WI38 (cell line): ENCODE measurements at regions not wholly inside any gene's neighbourhood (a gene's known extent, or its start where the extent isn't known, plus 50 kb on each side); places are given as distances from the start of the nearest gene placed in this dataset.

ENCODE experiments used
- H3K4me3 ChIP-seq: 2 replicates; pipeline ENCODE4 v1.5.1; 2011; ENCODE audit warnings: low read depth, mild to moderate bottlenecking, control low read depth, low read length
- TF ChIP-seq, protein P1 (sequence below): IDR thresholded peaks from 2 replicates; pipeline ENCODE4 v1.5.1; 2012; ENCODE audit warnings: low read depth, mild to moderate bottlenecking, control low read depth, low read length

DNA sequence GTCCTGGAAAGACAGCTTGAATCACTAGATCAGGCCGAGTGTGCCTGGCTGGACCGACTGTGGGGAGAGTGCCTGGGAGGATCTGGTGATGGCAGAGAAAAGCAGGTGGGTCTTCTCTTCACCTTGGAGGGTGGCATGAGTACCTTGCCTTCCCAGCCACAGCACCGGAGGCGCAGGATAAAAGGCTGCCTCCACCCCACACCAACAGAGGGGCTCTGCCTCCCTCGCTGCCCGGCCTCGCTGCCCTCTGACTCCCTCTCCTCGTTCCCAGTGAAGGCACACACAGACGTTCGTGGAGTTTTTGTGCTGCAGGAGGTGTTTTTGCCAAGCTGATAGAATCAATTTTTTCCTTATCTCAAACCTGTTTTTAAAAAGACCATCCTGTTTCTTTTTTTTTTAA, 71.4 kb upstream of the HAAO start:
- H3K4me3 ChIP-seq: no peak overlapping the region
- TF ChIP-seq, protein P1, sequence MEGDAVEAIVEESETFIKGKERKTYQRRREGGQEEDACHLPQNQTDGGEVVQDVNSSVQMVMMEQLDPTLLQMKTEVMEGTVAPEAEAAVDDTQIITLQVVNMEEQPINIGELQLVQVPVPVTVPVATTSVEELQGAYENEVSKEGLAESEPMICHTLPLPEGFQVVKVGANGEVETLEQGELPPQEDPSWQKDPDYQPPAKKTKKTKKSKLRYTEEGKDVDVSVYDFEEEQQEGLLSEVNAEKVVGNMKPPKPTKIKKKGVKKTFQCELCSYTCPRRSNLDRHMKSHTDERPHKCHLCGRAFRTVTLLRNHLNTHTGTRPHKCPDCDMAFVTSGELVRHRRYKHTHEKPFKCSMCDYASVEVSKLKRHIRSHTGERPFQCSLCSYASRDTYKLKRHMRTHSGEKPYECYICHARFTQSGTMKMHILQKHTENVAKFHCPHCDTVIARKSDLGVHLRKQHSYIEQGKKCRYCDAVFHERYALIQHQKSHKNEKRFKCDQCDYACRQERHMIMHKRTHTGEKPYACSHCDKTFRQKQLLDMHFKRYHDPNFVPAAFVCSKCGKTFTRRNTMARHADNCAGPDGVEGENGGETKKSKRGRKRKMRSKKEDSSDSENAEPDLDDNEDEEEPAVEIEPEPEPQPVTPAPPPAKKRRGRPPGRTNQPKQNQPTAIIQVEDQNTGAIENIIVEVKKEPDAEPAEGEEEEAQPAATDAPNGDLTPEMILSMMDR: no peak

DNA sequence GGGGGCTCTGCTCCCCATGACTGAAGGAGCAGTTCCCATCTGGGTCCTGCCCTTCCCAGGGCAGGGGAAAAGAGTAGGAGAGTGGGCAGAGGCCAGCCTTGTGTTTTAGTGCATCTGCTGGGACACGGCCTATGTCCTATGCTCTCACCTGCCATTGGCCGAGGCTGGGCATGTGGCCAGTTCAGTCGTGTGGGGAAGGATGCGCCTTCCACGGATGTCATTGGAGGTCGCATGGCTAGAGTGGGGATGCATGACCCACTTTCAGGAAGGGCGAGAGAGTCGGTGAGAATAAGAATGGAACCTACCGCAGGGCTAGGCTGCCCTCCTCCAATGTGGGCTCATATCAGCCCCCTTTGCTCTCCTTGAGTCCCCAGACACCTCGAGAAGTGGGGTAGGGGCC, 70.9 kb upstream of the HAAO start:
- TF ChIP-seq, protein P1: no peak
- H3K4me3 ChIP-seq: no peak overlapping the region

DNA sequence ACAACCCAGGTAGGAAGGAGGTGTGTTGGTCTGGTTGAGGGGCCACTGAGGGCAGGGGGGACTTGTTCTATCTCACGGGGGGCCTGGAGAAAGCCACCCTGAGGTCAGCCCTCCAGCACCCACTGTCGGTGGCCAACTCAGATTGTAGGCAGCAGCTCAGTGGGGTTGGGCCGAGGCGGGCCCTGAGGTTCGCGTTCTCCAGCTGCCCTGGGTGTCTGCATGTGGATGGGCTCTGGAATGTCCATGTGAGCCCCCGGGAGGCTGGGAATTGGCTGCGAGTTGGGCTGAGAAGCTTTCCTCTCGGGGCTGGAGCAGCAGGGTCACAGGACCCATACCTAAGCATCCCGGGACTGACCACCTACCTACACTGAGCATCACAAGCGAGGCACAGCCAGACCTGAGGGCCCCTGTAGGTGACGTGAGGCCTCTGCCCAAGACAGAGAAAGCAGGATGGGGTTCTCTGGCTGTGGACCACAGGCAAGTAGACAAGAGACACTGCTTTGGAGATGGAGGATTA, 70.3 kb upstream of the HAAO start:
- H3K4me3 ChIP-seq: no peak overlapping the region
- TF ChIP-seq, protein P1: no peak

DNA sequence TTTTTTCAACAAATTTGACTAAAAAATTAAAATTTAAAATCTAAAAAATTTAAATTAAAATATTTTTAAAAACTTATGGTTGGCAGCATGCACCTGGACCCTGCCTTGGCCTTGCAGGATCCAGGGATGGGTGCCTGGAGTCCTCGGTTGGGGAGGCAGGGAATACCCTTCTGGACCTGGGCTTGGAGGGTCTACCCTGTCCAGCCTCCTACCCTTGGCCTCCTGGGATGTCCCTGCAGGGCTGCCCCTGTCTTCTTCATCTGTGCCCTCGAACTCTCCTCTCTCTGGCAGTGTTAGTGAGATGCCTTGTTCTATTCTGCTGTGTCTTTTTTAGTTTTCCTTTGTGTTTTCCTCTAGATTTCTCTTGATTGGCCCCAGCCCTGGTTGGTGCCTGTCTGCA, 68.9 kb upstream of the HAAO start:
- TF ChIP-seq, protein P1: no peak
- H3K4me3 ChIP-seq: no peak overlapping the region

DNA sequence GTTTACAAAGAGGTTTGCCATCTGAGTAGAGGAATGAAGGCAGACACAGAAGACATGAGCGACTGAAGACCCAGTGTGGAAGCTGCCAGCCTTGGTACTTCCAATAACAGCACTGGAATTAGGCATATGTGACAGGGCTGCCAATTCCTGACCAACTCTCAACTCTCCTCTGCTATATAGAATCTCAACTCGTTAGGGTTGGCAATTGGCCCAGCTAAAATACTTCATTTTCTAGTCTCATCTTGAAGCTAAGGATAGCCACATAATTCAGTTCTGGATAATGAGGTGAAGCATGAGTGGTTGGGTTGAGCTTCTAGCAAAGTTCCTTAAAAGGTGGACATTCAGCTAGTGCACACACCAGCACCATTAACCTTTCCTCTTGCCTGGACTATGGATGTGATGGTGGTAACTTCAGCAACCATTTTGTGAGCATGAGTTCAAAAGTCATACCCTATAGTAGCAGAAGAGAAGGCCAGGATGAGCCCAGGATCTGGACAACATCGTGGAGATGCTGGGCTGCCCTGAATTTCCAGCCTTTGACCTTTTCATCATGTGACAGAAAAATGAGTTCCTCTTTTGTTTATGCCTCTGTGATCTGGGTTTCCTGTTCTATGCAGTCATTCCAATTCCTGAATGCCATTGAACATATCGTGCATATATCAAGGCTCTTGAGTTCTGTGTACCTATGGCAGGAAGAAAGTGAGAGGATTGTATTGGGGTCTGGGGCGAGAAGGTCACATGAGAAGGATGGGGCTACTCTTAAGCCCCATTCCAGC, 68.1 kb upstream of the HAAO start:
- no peak overlapping the region for H3K4me3 ChIP-seq
- TF ChIP-seq, protein P1: no peak

DNA sequence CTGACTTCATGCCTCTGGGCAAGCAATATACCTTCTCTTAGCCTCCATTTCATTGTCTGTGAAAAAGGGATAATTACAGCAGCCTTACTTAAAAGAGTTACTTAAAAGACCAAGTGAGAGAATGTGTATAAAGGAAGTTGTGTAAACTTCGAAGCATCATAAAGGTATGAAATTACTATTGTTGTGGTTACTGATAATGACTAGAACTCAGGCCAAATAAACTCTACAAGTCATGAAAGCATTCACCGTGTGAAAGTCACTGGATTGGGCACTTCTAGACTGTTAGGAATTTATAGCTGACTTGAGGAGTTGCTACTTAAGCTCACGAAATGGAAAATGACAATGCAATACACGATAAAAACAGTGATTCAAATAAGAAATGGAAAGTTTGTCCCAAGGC, 67.4 kb upstream of the HAAO start:
- TF ChIP-seq, protein P1: no peak
- H3K4me3 ChIP-seq: no peak overlapping the region

DNA sequence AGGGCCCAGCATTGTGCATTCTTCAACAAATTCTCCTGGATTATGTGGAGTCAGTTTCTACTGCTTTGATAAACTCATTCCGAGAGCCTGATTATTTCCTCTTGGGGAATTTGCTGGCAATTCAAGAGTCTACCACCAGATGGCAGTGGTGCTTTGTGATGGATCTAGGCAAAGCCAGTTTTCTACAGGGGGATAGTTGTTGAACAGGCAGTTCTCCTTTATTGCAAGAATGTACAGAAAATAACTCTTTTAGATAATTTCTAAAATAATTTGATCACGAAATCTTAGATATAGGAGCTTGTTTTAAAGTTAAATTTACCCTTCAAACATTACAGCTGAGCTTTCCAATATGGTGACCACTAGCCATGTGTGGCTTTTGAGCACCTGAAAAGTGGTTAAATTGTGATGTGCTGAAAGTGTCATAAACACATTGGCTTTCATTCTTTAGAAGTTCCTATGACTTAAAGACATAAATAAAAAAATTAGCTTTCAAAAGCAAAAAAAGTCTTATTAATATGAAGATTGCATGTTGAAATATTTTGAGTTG, 66.7 kb upstream of the HAAO start:
- TF ChIP-seq, protein P1: peak; percentile 87
- no peak overlapping the region for H3K4me3 ChIP-seq
